Psoas muscle (tissue), 7 donors: ENCODE measurements at regions not wholly inside any gene's neighbourhood (a gene's known extent, or its start where the extent isn't known, plus 50 kb on each side); places are given as distances from the start of the nearest gene placed in this dataset.

Source experiments
- ATAC-seq, 4 donors: fragments of 200-7000 bp; cut with Tn5 transposase; one replicate each; pipeline ENCODE4 v1.9.1; 2020; ENCODE audit warnings: moderate library complexity in 3 of 4, mild to moderate bottlenecking in 2 of 4
- DNase-seq, 2 donors: peaks; one replicate each; pipeline ENCODE4 v3.0.0-alpha.2; 2020
- H3K27ac ChIP-seq: fragments of 200-600 bp; one replicate; pipeline ENCODE4 v1.8.0; 2022
- H3K27me3 ChIP-seq, 3 donors: fragments of 200-600 bp in 1 of 3; one replicate each; pipeline versions ENCODE4 v1.6.1 to v1.8.0; 2013 to 2022; ENCODE audit warnings: low read length in 2 of 3, mild to moderate bottlenecking in 2 of 3, moderate library complexity in 1 of 3; ENCODE audit not compliant: insufficient read depth in 3 of 3
- H3K36me3 ChIP-seq, 2 donors: fragments of 200-600 bp in 1 of 2; one replicate each; pipeline versions ENCODE4 v1.6.1 to v1.8.0; 2013 to 2022; ENCODE audit warnings: low read depth in 1 of 2, mild to moderate bottlenecking in 1 of 2, moderate library complexity in 1 of 2; ENCODE audit not compliant: insufficient read depth in 1 of 2
- H3K4me1 ChIP-seq: fragments of 200-600 bp; one replicate; pipeline ENCODE4 v1.8.0; 2022
- H3K4me3 ChIP-seq: fragments of 200-600 bp; one replicate; pipeline ENCODE4 v1.8.0; 2022; ENCODE audit warnings: mild to moderate bottlenecking
- H3K9me3 ChIP-seq: fragments of 200-600 bp; one replicate; pipeline ENCODE4 v1.8.0; 2022
- CTCF ChIP-seq: fragments of 200-600 bp; IDR thresholded peaks from one replicate; pipeline ENCODE4 v1.8.0; 2022; ENCODE audit warnings: antibody characterized with exemption
- WGBS, 3 donors: extraction: QIAGEN DNeasy Blood & Tissue Kit; methylation state at CpG; one replicate each; pipeline versions ENCODE4 v1.1.6 to v1.1.7; 2013; 5-methylcytosine and 5-hydroxymethylcytosine counted together
- intact Hi-C, 2 donors: fragments of 100-400 bp; cut with DNase I; formaldehyde crosslinking; loops; one replicate each; pipeline versions ENCODE4 v1.11.0 to v1.14.2; 2022
- donor health status: healthy with polysubstance abuse.
- donor health status: DM: no; HTN: no; CAD: no; lungs with moderate emphysema.
- donor health status: Bipolar disorder and iron deficiency.
- donor health status: healthy.
- donor health status: DM: yes; HTN: yes; CAD: no.
- donor health status: DM: no; HTN: no; CAD: no.
- donor health status: DM: yes; HTN: yes; CAD: no.

- no peak overlapping the region for H3K27ac ChIP-seq
- intact Hi-C loops: loop anchor here in 1 of 2 donors (5.0 kb wide), 1 partner anchor 37 kb away; no protein-coding TSS in a partner anchor
- no peaks in the 10 kb centered on the region for H3K4me1 ChIP-seq
- H3K27me3 ChIP-seq: peaks cover 0 to 8% (median 3%) of the 10 kb centered on the region in 3 donors
- 81 to 82% (median 81%) methylated on average over 7 of the region's 7 CpGs for WGBS, 3 donors
- no peak overlapping the region for H3K4me3 ChIP-seq
- DNase-seq (no peak), ATAC-seq (no peak)
- no peaks in the 10 kb centered on the region for H3K9me3 ChIP-seq
- no peak for TF ChIP-seq CTCF
- no peaks in the 10 kb centered on the region for H3K36me3 ChIP-seq
Measured at GRCh38 chr17:77594416-77595209, 363.9 kb upstream of the TNRC6C start.

GRCh38 chr17:77596491-77597417, 361.7 kb upstream of the TNRC6C start:
- Histone ChIP-seq H3K9me3 (no peaks in the 10 kb centered on the region), H3K27ac (no peak overlapping the region), H3K27me3 (peaks cover 0 to 3% (median 0%) of the 10 kb centered on the region in 3 donors), H3K4me3 (no peak overlapping the region), H3K4me1 (peaks cover 11% of the 10 kb centered on the region), H3K36me3 (no peaks in the 10 kb centered on the region)
- DNase-seq (no peak), ATAC-seq (no peak)
- TF ChIP-seq CTCF: no peak
- intact Hi-C loops: loop anchor here in 1 of 2 donors (5.0 kb wide), 1 partner anchor 39 kb away; no protein-coding TSS in a partner anchor
- WGBS, 3 donors: 77 to 84% (median 81%) methylated on average over 22 of the region's 22 CpGs

GRCh38 chr17:77597418-77598240, 360.9 kb upstream of the TNRC6C start:
- WGBS, 3 donors: 92 to 95% (median 93%) methylated on average over 19 of the region's 19 CpGs
- intact Hi-C loops: loop anchor here in 1 of 2 donors (5.0 kb wide), 1 partner anchor 40 kb away; no protein-coding TSS in a partner anchor
- Histone ChIP-seq H3K9me3 (no peaks in the 10 kb centered on the region), H3K36me3 (no peaks in the 10 kb centered on the region), H3K27ac (no peak overlapping the region), H3K4me1 (peaks cover 19% of the 10 kb centered on the region), H3K27me3 (peaks cover 0 to 3% (median 0%) of the 10 kb centered on the region in 3 donors), H3K4me3 (no peak overlapping the region)
- DNase-seq (no peak), ATAC-seq (no peak)
- TF ChIP-seq CTCF: no peak

GRCh38 chr17:77598241-77598620, 360.3 kb upstream of the TNRC6C start:
- no peak for ATAC-seq
- 91 to 93% (median 92%) methylated on average over 4 of the region's 4 CpGs for whole genome bisulfite sequencing, 3 donors

More at GRCh38 chr17:77598241-77598620, 360.3 kb upstream of the TNRC6C start:
- intact Hi-C loops: loop anchor here in 1 of 2 donors (5.0 kb wide), 1 partner anchor 41 kb away; no protein-coding TSS in a partner anchor
- H3K36me3 ChIP-seq: no peaks in the 10 kb centered on the region
- peaks cover 25% of the 10 kb centered on the region for H3K4me1 ChIP-seq
- TF ChIP-seq CTCF: no peak
- H3K4me3 ChIP-seq: no peak overlapping the region
- no peak for DNase-seq
- H3K9me3 ChIP-seq: no peaks in the 10 kb centered on the region
- no peaks in the 10 kb centered on the region for H3K27me3 ChIP-seq
- H3K27ac ChIP-seq: no peak overlapping the region
